Activated CD4-positive, alpha-beta T cell treated with anti-CD3 and anti-CD28 coated beads, Interleukin-2, amount 10 ng/mL, durations not matched to agents 24 days and 14 days (primary cell): ENCODE measurements at regions not wholly inside any gene's neighbourhood (a gene's known extent, or its start where the extent isn't known, plus 50 kb on each side); places are given as distances from the start of the nearest gene placed in this dataset.

ENCODE experiments used
- DNase-seq: peaks from one replicate; pipeline ENCODE4 v3.0.0; 2022
- H3K27ac Mint-ChIP-seq: one replicate; pipeline ENCODE4 v1.8.0; 2022; ENCODE audit warnings: mild to moderate bottlenecking, mixed read lengths
- H3K27me3 Mint-ChIP-seq: one replicate; pipeline ENCODE4 v1.8.0; 2022; ENCODE audit warnings: mixed read lengths
- H3K36me3 Mint-ChIP-seq: one replicate; pipeline ENCODE4 v1.8.0; 2022; ENCODE audit warnings: low read depth, mild to moderate bottlenecking, mixed read lengths
- H3K4me1 Mint-ChIP-seq: one replicate; pipeline ENCODE4 v1.8.0; 2021; ENCODE audit warnings: mixed read lengths
- H3K4me3 Mint-ChIP-seq: one replicate; pipeline ENCODE4 v1.8.0; 2022; ENCODE audit warnings: mild to moderate bottlenecking, moderate library complexity, mixed read lengths
- H3K9me3 Mint-ChIP-seq: one replicate; pipeline ENCODE4 v1.8.0; 2021; ENCODE audit warnings: mixed read lengths
- intact Hi-C: fragments of 100-400 bp; cut with micrococcal nuclease; formaldehyde crosslinking; loops from one replicate; pipeline ENCODE4 v1.15.1; 2023

DNA sequence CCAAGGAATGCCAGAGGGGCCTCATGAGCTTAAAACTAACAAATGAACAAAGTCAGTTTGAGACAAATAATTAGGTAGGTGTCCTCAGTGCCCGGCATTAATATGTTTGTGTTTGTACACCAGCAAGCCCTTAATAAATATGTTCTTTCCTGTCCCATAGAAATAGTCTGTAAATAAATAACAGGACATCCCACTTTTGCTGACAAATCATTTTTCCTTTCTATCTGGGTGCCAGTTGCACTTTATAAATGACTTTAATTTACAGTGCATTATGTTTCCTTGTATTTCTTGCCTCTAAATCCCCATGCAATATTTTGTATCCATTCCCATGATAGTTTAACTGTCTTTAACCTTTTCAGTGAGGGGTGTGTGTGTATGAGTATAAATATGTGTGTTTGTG is 170.3 kb downstream of the CBLN1 start:
- no peak overlapping the region for H3K4me3 Mint-ChIP-seq
- H3K4me1 Mint-ChIP-seq: no peaks in the 10 kb centered on the region
- no peaks in the 10 kb centered on the region for H3K27me3 Mint-ChIP-seq
- H3K9me3 Mint-ChIP-seq: no peaks in the 10 kb centered on the region
- no peaks in the 10 kb centered on the region for H3K36me3 Mint-ChIP-seq
- no peak for DNase-seq
- intact Hi-C loops: no loop called here
- H3K27ac Mint-ChIP-seq: no peak overlapping the region

DNA sequence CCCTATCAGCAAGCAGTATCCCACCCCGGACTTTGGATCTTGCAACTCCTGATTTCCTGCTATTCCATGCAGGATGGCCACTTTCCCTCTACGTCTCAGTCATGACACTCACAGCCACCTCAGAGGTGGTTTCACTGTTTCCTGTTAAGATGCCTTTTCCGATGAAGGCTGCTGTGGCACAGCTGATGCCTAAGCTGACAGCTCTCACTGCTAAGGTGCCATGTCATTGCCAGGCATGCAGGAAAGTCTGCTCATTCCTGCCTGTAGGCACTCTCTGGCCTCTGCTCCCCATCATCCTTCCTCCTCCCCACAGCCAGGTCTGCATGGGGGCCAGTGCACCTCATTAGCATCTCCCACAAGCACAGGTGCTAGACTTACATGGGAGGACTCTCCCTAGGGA is 173.0 kb downstream of the CBLN1 start:
- Mint-ChIP-seq H3K36me3 (no peaks in the 10 kb centered on the region), H3K4me1 (no peaks in the 10 kb centered on the region), H3K27ac (no peak overlapping the region), H3K27me3 (no peaks in the 10 kb centered on the region), H3K4me3 (no peak overlapping the region), H3K9me3 (no peaks in the 10 kb centered on the region)
- intact Hi-C loops: no loop called here
- no peak for DNase-seq

DNA sequence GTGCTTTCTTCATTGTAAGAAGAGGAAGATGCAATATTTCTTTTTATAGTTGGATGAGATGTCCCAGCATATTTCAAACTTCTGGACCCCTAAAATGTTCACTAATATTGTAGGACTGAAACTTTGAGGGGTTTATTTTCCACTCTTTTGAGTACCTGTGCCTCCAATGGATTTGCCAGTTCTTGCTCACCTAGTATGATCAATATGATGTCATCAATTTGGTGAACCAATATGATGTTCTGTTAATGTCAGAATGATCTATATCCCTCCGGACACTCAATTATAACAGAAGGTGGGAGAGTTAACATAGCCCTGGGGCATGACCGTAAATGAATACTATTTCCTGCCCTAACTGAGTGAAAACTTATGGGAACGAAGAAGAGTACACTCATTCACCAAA is 178.3 kb downstream of the CBLN1 start:
- intact Hi-C loops: no loop called here
- no peak overlapping the region for H3K27ac Mint-ChIP-seq
- no peak for DNase-seq
- H3K4me1 Mint-ChIP-seq: no peaks in the 10 kb centered on the region
- H3K4me3 Mint-ChIP-seq: no peak overlapping the region
- H3K27me3 Mint-ChIP-seq: no peaks in the 10 kb centered on the region
- H3K9me3 Mint-ChIP-seq: no peaks in the 10 kb centered on the region
- no peaks in the 10 kb centered on the region for H3K36me3 Mint-ChIP-seq

GRCh38 chr16:49101997-49102396 is 179.6 kb downstream of the CBLN1 start:
- Mint-ChIP-seq H3K4me1 (no peaks in the 10 kb centered on the region), H3K36me3 (no peaks in the 10 kb centered on the region), H3K27me3 (no peaks in the 10 kb centered on the region), H3K9me3 (no peaks in the 10 kb centered on the region), H3K27ac (no peak overlapping the region), H3K4me3 (no peak overlapping the region)
- DNase-seq: no peak
- intact Hi-C loops: no loop called here

- Mint-ChIP-seq H3K9me3 (no peaks in the 10 kb centered on the region), H3K4me3 (no peak overlapping the region), H3K27me3 (no peaks in the 10 kb centered on the region), H3K36me3 (no peaks in the 10 kb centered on the region), H3K4me1 (no peaks in the 10 kb centered on the region), H3K27ac (no peak overlapping the region)
- intact Hi-C loops: no loop called here
- DNase-seq: no peak
These were observed 181.3 kb downstream of the CBLN1 start for GRCh38 chr16:49100366-49100765.

DNA sequence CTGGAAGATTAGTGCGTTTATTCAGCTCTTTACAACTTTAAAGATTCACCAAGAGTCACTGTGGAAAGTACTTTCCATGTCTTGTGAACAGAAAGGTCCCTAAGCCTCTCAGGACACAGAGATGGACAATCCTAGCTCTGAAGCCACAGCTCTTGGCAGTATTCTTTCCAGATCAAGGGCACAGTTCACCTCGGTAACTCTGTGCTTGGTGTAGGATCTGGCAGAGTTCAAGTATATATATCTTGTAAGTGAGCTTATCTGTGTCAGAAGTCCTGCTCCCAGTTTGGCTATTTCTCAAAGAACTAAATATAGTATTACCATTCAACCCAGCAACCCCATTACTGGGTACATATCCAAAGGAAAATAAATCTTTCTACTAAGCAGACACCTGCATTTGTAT is 183.7 kb downstream of the CBLN1 start:
- no peaks in the 10 kb centered on the region for H3K36me3 Mint-ChIP-seq

GRCh38 chr16:49096176-49096945 is 185.3 kb downstream of the CBLN1 start:
- H3K27ac Mint-ChIP-seq: no peak overlapping the region
- H3K27me3 Mint-ChIP-seq: no peaks in the 10 kb centered on the region
- H3K36me3 Mint-ChIP-seq: no peaks in the 10 kb centered on the region
- no peak overlapping the region for H3K4me3 Mint-ChIP-seq
- no peak for DNase-seq
- H3K4me1 Mint-ChIP-seq: no peaks in the 10 kb centered on the region
- intact Hi-C loops: no loop called here
- no peaks in the 10 kb centered on the region for H3K9me3 Mint-ChIP-seq

More for the DNA sequence above, 183.7 kb downstream of the CBLN1 start:
- no peaks in the 10 kb centered on the region for H3K4me1 Mint-ChIP-seq
- DNase-seq: no peak
- no peaks in the 10 kb centered on the region for H3K9me3 Mint-ChIP-seq
- no peak overlapping the region for H3K27ac Mint-ChIP-seq
- no peak overlapping the region for H3K4me3 Mint-ChIP-seq
- H3K27me3 Mint-ChIP-seq: no peaks in the 10 kb centered on the region
- intact Hi-C loops: no loop called here

- H3K4me1 Mint-ChIP-seq: no peaks in the 10 kb centered on the region
- DNase-seq: no peak
- H3K4me3 Mint-ChIP-seq: no peak overlapping the region
- H3K9me3 Mint-ChIP-seq: no peaks in the 10 kb centered on the region
- H3K36me3 Mint-ChIP-seq: no peaks in the 10 kb centered on the region
- H3K27ac Mint-ChIP-seq: no peak overlapping the region
- H3K27me3 Mint-ChIP-seq: no peaks in the 10 kb centered on the region
- intact Hi-C loops: no loop called here
These were observed 186.1 kb downstream of the CBLN1 start for GRCh38 chr16:49095539-49095938.

DNA sequence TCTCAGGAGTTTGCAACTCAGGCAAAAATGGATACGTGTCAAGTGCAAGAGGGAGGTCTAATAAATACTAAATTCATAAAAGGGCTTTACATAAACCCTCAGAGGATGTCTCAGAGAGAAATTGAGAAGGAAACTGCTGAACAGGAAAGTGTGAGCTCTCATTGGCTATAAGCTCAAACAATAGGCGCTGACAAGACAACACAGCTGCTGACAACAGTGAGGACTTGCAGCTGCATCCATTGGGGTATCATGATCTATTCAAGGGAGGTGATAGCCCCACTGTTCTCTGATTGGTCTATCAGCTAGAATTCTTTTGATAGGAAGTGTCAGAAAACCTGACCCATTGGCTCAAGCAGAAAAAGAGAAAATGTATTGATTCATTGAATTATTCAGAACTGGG is 187.2 kb downstream of the CBLN1 start:
- intact Hi-C loops: no loop called here
- Mint-ChIP-seq H3K27me3 (no peaks in the 10 kb centered on the region), H3K9me3 (peaks cover under 1% of the 10 kb centered on the region), H3K4me1 (no peaks in the 10 kb centered on the region), H3K4me3 (no peak overlapping the region), H3K27ac (no peak overlapping the region), H3K36me3 (no peaks in the 10 kb centered on the region)
- DNase-seq: no peak

- peaks cover 5% of the 10 kb centered on the region for H3K9me3 Mint-ChIP-seq
- H3K36me3 Mint-ChIP-seq: no peaks in the 10 kb centered on the region
- H3K4me1 Mint-ChIP-seq: no peaks in the 10 kb centered on the region
- no peaks in the 10 kb centered on the region for H3K27me3 Mint-ChIP-seq
- intact Hi-C loops: no loop called here
- no peak overlapping the region for H3K4me3 Mint-ChIP-seq
- H3K27ac Mint-ChIP-seq: no peak overlapping the region
- DNase-seq: no peak
These were observed 187.7 kb downstream of the CBLN1 start for GRCh38 chr16:49093939-49094338.

DNA sequence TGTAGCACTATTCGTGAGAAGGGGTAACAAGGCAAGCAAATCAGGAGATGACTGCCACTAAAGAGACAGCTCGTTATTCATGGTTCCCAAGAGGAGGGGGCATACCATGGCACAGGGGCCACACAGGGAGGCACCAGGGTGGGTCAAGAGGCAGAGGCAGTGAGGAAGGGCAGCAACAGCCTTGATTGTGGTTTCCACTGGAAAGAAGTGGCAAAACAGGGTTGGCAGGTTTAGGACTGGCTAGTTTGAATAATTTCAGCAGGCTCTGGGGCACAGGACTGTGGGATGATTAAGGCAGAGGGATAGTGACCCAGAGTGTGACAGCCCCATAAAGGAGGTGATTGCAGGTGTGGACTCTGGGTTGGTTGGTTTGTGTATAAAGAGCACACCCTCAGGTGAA is 188.9 kb downstream of the CBLN1 start:
- DNase-seq: no peak
- H3K4me3 Mint-ChIP-seq: no peak overlapping the region
- no peak overlapping the region for H3K27ac Mint-ChIP-seq
- intact Hi-C loops: no loop called here
- H3K4me1 Mint-ChIP-seq: no peaks in the 10 kb centered on the region
- no peaks in the 10 kb centered on the region for H3K36me3 Mint-ChIP-seq
- no peaks in the 10 kb centered on the region for H3K27me3 Mint-ChIP-seq
- H3K9me3 Mint-ChIP-seq: peaks cover 5% of the 10 kb centered on the region

GRCh38 chr16:49089533-49089932 is 192.1 kb downstream of the CBLN1 start:
- Mint-ChIP-seq H3K27me3 (no peaks in the 10 kb centered on the region), H3K36me3 (no peaks in the 10 kb centered on the region), H3K27ac (no peak overlapping the region), H3K9me3 (peaks cover 14% of the 10 kb centered on the region), H3K4me1 (no peaks in the 10 kb centered on the region), H3K4me3 (no peak overlapping the region)
- intact Hi-C loops: no loop called here
- no peak for DNase-seq

GRCh38 chr16:49089039-49089438 is 192.6 kb downstream of the CBLN1 start:
- no peak for DNase-seq
- Mint-ChIP-seq H3K9me3 (peaks cover 17% of the 10 kb centered on the region), H3K4me1 (no peaks in the 10 kb centered on the region), H3K4me3 (no peak overlapping the region), H3K27me3 (no peaks in the 10 kb centered on the region), H3K27ac (no peak overlapping the region), H3K36me3 (no peaks in the 10 kb centered on the region)
- intact Hi-C loops: no loop called here

DNA sequence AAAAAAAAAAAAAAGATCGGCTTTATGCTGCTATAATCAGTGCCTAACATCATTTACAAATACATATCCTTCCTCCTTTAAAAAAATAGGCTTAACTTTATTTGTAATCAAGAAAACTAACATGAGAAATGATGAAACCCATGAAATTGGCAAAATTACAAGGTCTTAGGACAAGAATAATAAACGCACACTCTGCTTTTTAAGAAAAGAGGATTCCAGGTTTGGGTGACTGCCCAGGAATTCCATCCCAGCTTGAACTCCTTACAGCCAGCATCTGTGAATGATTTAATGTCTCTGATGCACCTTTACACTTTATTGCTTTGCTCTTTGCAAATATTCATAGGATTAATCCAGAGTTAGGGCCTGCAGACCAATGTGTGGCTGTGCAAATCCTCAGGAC is 196.0 kb downstream of the CBLN1 start:
- no peak for DNase-seq
- intact Hi-C loops: no loop called here
- Mint-ChIP-seq H3K9me3 (peaks cover 17% of the 10 kb centered on the region), H3K27ac (no peak overlapping the region), H3K36me3 (no peaks in the 10 kb centered on the region), H3K4me3 (no peak overlapping the region), H3K4me1 (no peaks in the 10 kb centered on the region), H3K27me3 (no peaks in the 10 kb centered on the region)
